Stomach (tissue), 8 donors: ENCODE measurements at regions not wholly inside any gene's neighbourhood (a gene's known extent, or its start where the extent isn't known, plus 50 kb on each side); places are given as distances from the start of the nearest gene placed in this dataset.

Experiments used
- DNase-seq, 2 donors: peaks; one replicate each; pipeline versions ENCODE4 v3.0.0 to v3.0.0-alpha.2; 2013 to 2019
- H3K27ac ChIP-seq, 5 donors: fragments of 200-600 bp in 4 of 5; sonication (generic) in 4 of 5; one replicate each; pipeline ENCODE4 v1.5.1; 2013 to 2019; ENCODE audit warnings: mild to moderate bottlenecking in 1 of 5, moderate library complexity in 1 of 5
- H3K27me3 ChIP-seq, 3 donors: fragments of 200-600 bp; sonication (generic); one replicate each; pipeline ENCODE4 v1.5.1; 2017 to 2019; ENCODE audit warnings: mixed run types in 1 of 3
- H3K36me3 ChIP-seq, 4 donors: fragments of 200-600 bp; sonication (generic); 1 replicate in 3 of 4; 2 replicates in 1 of 4; pipeline ENCODE4 v1.5.1; 2016 to 2019
- H3K4me1 ChIP-seq, 4 donors: fragments of 200-600 bp; sonication (generic); one replicate each; pipeline ENCODE4 v1.5.1; 2016 to 2019
- H3K4me3 ChIP-seq, 4 donors: fragments of 200-600 bp; sonication (generic) in 3 of 4; one replicate each; pipeline ENCODE4 v1.5.1; 2016 to 2019; ENCODE audit warnings: mild to moderate bottlenecking in 1 of 4
- H3K9me3 ChIP-seq, 4 donors: fragments of 200-600 bp; sonication (generic); one replicate each; pipeline ENCODE4 v1.5.1; 2016 to 2019
- EP300 ChIP-seq: sonication (generic); formaldehyde crosslinking; IDR thresholded peaks from one replicate; pipeline ENCODE4 v1.6.1; 2017; ENCODE audit warnings: antibody characterized with exemption
- POLR2A ChIP-seq, 4 donors: fragments of 450-650 bp; IDR thresholded peaks; one replicate each; pipeline ENCODE4 v1.6.1; 2016; ENCODE audit warnings: antibody characterized with exemption in 4 of 4, control low read depth in 2 of 4, mild to moderate bottlenecking in 1 of 4, moderate library complexity in 1 of 4
- POLR2AphosphoS5 ChIP-seq, 3 donors: sonication (generic); formaldehyde crosslinking; IDR thresholded peaks; one replicate each; pipeline ENCODE4 v1.6.1; 2016; ENCODE audit warnings: antibody characterized with exemption in 3 of 3
- WGBS, 5 donors: extraction: QIAGEN DNeasy Blood & Tissue Kit in 3 of 5; methylation state at CpG; one replicate each; pipeline versions ENCODE4 v1.1.5 to v1.1.7; 2013 to 2018; 5-methylcytosine and 5-hydroxymethylcytosine counted together
- intact Hi-C: fragments of 100-400 bp; cut with DNase I; formaldehyde crosslinking; loops from one replicate; pipeline ENCODE4 v1.15.1; 2023; ENCODE audit warnings: low total_unique reads
- TF ChIP-seq, protein P1 (sequence below), 7 experiments: fragments of 450-650 bp in 4 of 7; fragments of 200-600 bp in 3 of 7; sonication (generic) in 3 of 7; IDR thresholded peaks; one replicate each; pipeline ENCODE4 v1.5.1; 2016 to 2019; ENCODE audit warnings: antibody characterized with exemption in 7 of 7, control low read depth in 2 of 7, mild to moderate bottlenecking in 1 of 7
- donor health status: healthy with polysubstance abuse.
- donor health status: Bipolar disorder and iron deficiency.
- donor health status: healthy.

DNA sequence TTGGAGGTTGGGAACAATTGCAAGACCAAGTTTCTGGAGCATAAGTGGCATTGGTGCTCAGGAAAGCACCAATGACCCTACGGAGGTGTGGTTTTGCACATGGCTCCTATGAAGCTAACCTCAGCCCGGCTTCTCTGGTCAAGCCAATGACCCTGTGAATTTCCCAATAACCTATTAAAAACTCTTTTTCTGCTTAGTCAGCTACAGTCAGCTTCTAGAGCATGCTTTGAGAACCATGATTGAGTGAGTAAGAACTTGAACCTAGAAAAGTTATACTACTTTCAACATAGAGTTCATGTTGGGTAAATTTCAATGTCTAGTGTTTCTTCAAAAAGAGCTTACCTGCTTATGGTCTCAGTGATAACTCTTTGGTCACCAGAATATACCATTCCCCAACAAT, 163.2 kb downstream of the RSL24D1 start:
- Histone ChIP-seq H3K9me3 (no peaks in the 10 kb centered on the region), H3K27ac (no peak overlapping the region), H3K4me3 (no peak overlapping the region), H3K4me1 (no peaks in the 10 kb centered on the region), H3K36me3 (no peaks in the 10 kb centered on the region), H3K27me3 (no peaks in the 10 kb centered on the region)
- intact Hi-C loops: no loop called here
- TF ChIP-seq, protein P1, sequence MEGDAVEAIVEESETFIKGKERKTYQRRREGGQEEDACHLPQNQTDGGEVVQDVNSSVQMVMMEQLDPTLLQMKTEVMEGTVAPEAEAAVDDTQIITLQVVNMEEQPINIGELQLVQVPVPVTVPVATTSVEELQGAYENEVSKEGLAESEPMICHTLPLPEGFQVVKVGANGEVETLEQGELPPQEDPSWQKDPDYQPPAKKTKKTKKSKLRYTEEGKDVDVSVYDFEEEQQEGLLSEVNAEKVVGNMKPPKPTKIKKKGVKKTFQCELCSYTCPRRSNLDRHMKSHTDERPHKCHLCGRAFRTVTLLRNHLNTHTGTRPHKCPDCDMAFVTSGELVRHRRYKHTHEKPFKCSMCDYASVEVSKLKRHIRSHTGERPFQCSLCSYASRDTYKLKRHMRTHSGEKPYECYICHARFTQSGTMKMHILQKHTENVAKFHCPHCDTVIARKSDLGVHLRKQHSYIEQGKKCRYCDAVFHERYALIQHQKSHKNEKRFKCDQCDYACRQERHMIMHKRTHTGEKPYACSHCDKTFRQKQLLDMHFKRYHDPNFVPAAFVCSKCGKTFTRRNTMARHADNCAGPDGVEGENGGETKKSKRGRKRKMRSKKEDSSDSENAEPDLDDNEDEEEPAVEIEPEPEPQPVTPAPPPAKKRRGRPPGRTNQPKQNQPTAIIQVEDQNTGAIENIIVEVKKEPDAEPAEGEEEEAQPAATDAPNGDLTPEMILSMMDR (IDR thresholded peaks at IDR 0.05): no peak
- TF ChIP-seq EP300: no peak
- DNase-seq: no peak
- WGBS, 5 donors: 80 to 93% (median 86%) methylated on average over 2 of the region's 2 CpGs

- no peaks in the 10 kb centered on the region for H3K27me3 ChIP-seq
- no peak overlapping the region for H3K27ac ChIP-seq
- no peak overlapping the region for H3K4me3 ChIP-seq
- TF ChIP-seq POLR2AphosphoS5 (IDR thresholded peaks at IDR 0.05) (no peak), EP300 (no peak), POLR2A (IDR thresholded peaks at IDR 0.05) (no peak)
- TF ChIP-seq, protein P1 (IDR thresholded peaks at IDR 0.05): no peak
- H3K36me3 ChIP-seq: no peaks in the 10 kb centered on the region
- H3K4me1 ChIP-seq: no peaks in the 10 kb centered on the region
- DNase-seq: peak in 1 of 2 donors; percentile 6
- no peaks in the 10 kb centered on the region for H3K9me3 ChIP-seq
- intact Hi-C loops: no loop called here
- 51 to 71% (median 61%) methylated on average over 5 of the region's 5 CpGs for WGBS, 5 donors
These were observed 165.0 kb downstream of the RSL24D1 start for GRCh38 chr15:55031727-55032126.

DNA sequence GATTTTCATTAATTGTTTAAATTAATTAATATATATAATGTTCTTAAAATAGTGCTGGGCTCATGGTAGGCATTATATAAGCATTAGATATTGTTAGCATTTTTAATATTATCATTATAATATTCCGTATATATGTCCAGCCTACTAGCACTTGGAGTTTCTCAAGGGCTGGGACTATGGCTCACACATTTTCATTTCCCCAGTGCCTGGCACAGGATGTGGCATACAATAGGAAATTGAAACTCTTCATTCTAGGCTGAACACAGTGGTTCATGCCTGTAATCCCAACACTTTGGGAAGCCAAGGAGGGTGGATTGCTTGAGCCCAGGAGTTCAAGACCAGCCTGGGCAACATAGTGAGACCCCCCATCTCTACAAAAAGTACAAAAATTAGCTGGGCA, 170.4 kb downstream of the RSL24D1 start:
- intact Hi-C loops: no loop called here
- H3K4me3 ChIP-seq: no peak overlapping the region
- TF ChIP-seq EP300 (no peak), POLR2AphosphoS5 (IDR thresholded peaks at IDR 0.05) (no peak), POLR2A (IDR thresholded peaks at IDR 0.05) (no peak)
- TF ChIP-seq, protein P1 (IDR thresholded peaks at IDR 0.05): no peak
- no peak overlapping the region for H3K27ac ChIP-seq
- no peaks in the 10 kb centered on the region for H3K36me3 ChIP-seq
- no peaks in the 10 kb centered on the region for H3K9me3 ChIP-seq
- no peak for DNase-seq
- no peaks in the 10 kb centered on the region for H3K27me3 ChIP-seq
- no peaks in the 10 kb centered on the region for H3K4me1 ChIP-seq
- 34 to 92% (median 87%) methylated on average over 1 of the region's 1 CpG for whole genome bisulfite sequencing, 5 donors

DNA sequence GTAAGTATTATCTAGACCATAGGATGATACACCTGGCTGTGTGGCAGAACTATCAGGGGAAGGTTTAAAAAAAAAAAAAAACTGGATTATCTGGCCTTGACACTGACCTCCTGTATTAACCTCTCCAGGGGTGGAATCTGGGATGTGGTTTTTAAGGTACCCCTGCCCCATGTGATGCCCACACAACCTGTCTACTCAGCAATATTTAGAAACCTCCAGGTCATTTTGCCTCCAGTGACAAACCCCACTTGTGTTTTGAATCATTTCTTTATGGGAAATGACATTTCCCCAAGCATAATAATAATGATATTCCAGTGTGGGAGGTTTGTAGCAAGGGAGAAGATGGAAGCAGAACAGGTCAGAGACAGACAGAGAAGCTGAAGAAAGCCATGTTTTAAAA, 179.1 kb downstream of the RSL24D1 start:
- intact Hi-C loops: no loop called here
- Histone ChIP-seq H3K4me1 (no peaks in the 10 kb centered on the region), H3K36me3 (no peaks in the 10 kb centered on the region), H3K27me3 (peaks cover 0 to 4% (median 0%) of the 10 kb centered on the region in 3 donors), H3K9me3 (no peaks in the 10 kb centered on the region), H3K4me3 (no peak overlapping the region), H3K27ac (no peak overlapping the region)
- DNase-seq: no peak
- no peak for TF ChIP-seq POLR2AphosphoS5 (IDR thresholded peaks at IDR 0.05)

GRCh38 chr15:55016225-55016624, 180.5 kb downstream of the RSL24D1 start:
- no peaks in the 10 kb centered on the region for H3K4me1 ChIP-seq
- WGBS, 5 donors: 72 to 85% (median 75%) methylated on average over 7 of the region's 7 CpGs

More at GRCh38 chr15:55016225-55016624, 180.5 kb downstream of the RSL24D1 start:
- H3K36me3 ChIP-seq: no peaks in the 10 kb centered on the region
- H3K9me3 ChIP-seq: no peaks in the 10 kb centered on the region
- TF ChIP-seq, protein P1 (IDR thresholded peaks at IDR 0.05): no peak
- H3K27ac ChIP-seq: no peak overlapping the region
- peaks cover 0 to 4% (median 0%) of the 10 kb centered on the region in 3 donors for H3K27me3 ChIP-seq
- no peak overlapping the region for H3K4me3 ChIP-seq
- intact Hi-C loops: no loop called here
- DNase-seq: no peak
